HG02759 (cell line): ENCODE measurements at regions not wholly inside any gene's neighbourhood (a gene's known extent, or its start where the extent isn't known, plus 50 kb on each side); places are given as distances from the start of the nearest gene placed in this dataset.
A peak's percentile ranks its signal among the peaks of the same experiment; 100 is the strongest.

Source experiments
- ATAC-seq: cut with Tn5 transposase; IDR thresholded peaks from one replicate; pipeline ENCODE4 v1.9.1; 2021; ENCODE audit warnings: mild to moderate bottlenecking, moderate library complexity; ENCODE audit not compliant: unreplicated experiment

- ATAC-seq = peak; percentile 99
Measured at GRCh38 chr4:124018383-124019317, 622.1 kb downstream of the SPRY1 start.

- ATAC-seq = no peak
Measured at GRCh38 chr4:124019749-124020549, 623.4 kb downstream of the SPRY1 start.

GRCh38 chr4:124025000-124025399 is 628.4 kb downstream of the SPRY1 start:
- no peak for ATAC-seq

- ATAC-seq = no peak
Measured at GRCh38 chr4:124025428-124025827, 628.8 kb downstream of the SPRY1 start.

GRCh38 chr4:124028182-124028581 is 631.6 kb downstream of the SPRY1 start:
- ATAC-seq = no peak

GRCh38 chr4:124030147-124030546 is 633.6 kb downstream of the SPRY1 start:
- ATAC-seq = no peak

GRCh38 chr4:124032035-124032434 is 635.4 kb downstream of the SPRY1 start:
- no peak for ATAC-seq

GRCh38 chr4:124035364-124036041 is 638.9 kb downstream of the SPRY1 start:
- ATAC-seq = no peak

GRCh38 chr4:124037236-124037635 is 640.6 kb downstream of the SPRY1 start:
- no peak for ATAC-seq

GRCh38 chr4:124044330-124044729 is 647.7 kb downstream of the SPRY1 start:
- ATAC-seq = no peak

GRCh38 chr4:124044867-124045266 is 648.3 kb downstream of the SPRY1 start:
- no peak for ATAC-seq

GRCh38 chr4:124046190-124046589 is 649.6 kb downstream of the SPRY1 start:
- ATAC-seq = no peak

GRCh38 chr4:124053872-124054538 is 657.4 kb downstream of the SPRY1 start:
- no peak for ATAC-seq

- ATAC-seq = no peak
Measured at GRCh38 chr4:124055336-124055735, 657.2 kb downstream of the ANKRD50 start.

GRCh38 chr4:124055896-124056295 is 656.6 kb downstream of the ANKRD50 start:
- no peak for ATAC-seq

- peak; percentile 52 for ATAC-seq
Measured at GRCh38 chr4:124060261-124060918, 652.1 kb downstream of the ANKRD50 start.

GRCh38 chr4:124061413-124061812 is 651.1 kb downstream of the ANKRD50 start:
- ATAC-seq = no peak

GRCh38 chr4:124065422-124065821 is 647.1 kb downstream of the ANKRD50 start:
- no peak for ATAC-seq

- ATAC-seq = no peak
Measured at GRCh38 chr4:124065936-124066335, 646.6 kb downstream of the ANKRD50 start.

- ATAC-seq = no peak
Measured at GRCh38 chr4:124066595-124066994, 645.9 kb downstream of the ANKRD50 start.
